ENCODE measurements at regions not wholly inside any gene's neighbourhood (a gene's known extent, or its start where the extent isn't known, plus 50 kb on each side); places are given as distances from the start of the nearest gene placed in this dataset.

GRCh38 chr2:145108959-145109710 lies 589.2 kb upstream of the ZEB2 start:
- no peaks in the 10 kb centered on the region for H3K4me1 Mint-ChIP-seq
- H3K27ac Mint-ChIP-seq, result no peak overlapping the region
- H3K9me3 Mint-ChIP-seq, result peaks cover 0 to 15% of the 10 kb centered on the region in 2 donors
- H3K4me3 Mint-ChIP-seq, result no peak overlapping the region
- no peaks in the 10 kb centered on the region for H3K27me3 Mint-ChIP-seq
- DNase-seq (no peak), ATAC-seq (no peak)

GRCh38 chr2:145108361-145108778 lies 588.5 kb upstream of the ZEB2 start:
- no peak overlapping the region for H3K27ac Mint-ChIP-seq
- DNase-seq (no peak), ATAC-seq (no peak)
- H3K4me3 Mint-ChIP-seq, result no peak overlapping the region
- peaks cover 0 to 15% of the 10 kb centered on the region in 2 donors for H3K9me3 Mint-ChIP-seq
- no peaks in the 10 kb centered on the region for H3K4me1 Mint-ChIP-seq
- H3K27me3 Mint-ChIP-seq, result no peaks in the 10 kb centered on the region

GRCh38 chr2:145106293-145106692 lies 586.4 kb upstream of the ZEB2 start:
- DNase-seq, result no peak
- Mint-ChIP-seq H3K9me3 (peaks cover 4 to 15% of the 10 kb centered on the region in 2 donors), H3K27me3 (no peaks in the 10 kb centered on the region), H3K27ac (no peak overlapping the region), H3K4me1 (no peaks in the 10 kb centered on the region), H3K4me3 (no peak overlapping the region)
- ATAC-seq, result no peak

GRCh38 chr2:145102706-145103105 lies 582.8 kb upstream of the ZEB2 start:
- Mint-ChIP-seq H3K4me3 (no peak overlapping the region), H3K9me3 (peaks cover 0 to 4% of the 10 kb centered on the region in 2 donors), H3K27me3 (no peaks in the 10 kb centered on the region), H3K27ac (no peak overlapping the region), H3K4me1 (no peaks in the 10 kb centered on the region)
- DNase-seq (no peak), ATAC-seq (no peak)

- peaks cover 4 to 7% of the 10 kb centered on the region in 2 donors for H3K9me3 Mint-ChIP-seq
- no peak overlapping the region for H3K27ac Mint-ChIP-seq
- DNase-seq (no peak), ATAC-seq (no peak)
- no peaks in the 10 kb centered on the region for H3K27me3 Mint-ChIP-seq
- no peak overlapping the region for H3K4me3 Mint-ChIP-seq
- no peaks in the 10 kb centered on the region for H3K4me1 Mint-ChIP-seq
These were observed 580.4 kb upstream of the ZEB2 start for GRCh38 chr2:145100301-145100700.

- ATAC-seq (no peak), DNase-seq (no peak)
- Mint-ChIP-seq H3K27ac (no peak overlapping the region), H3K4me3 (no peak overlapping the region), H3K27me3 (no peaks in the 10 kb centered on the region), H3K4me1 (no peaks in the 10 kb centered on the region), H3K9me3 (peaks cover 0 to 7% of the 10 kb centered on the region in 2 donors)
These were observed 576.7 kb upstream of the ZEB2 start for GRCh38 chr2:145096582-145096981.

- no peak overlapping the region for H3K27ac Mint-ChIP-seq
- DNase-seq (no peak), ATAC-seq (no peak)
- H3K27me3 Mint-ChIP-seq, result no peaks in the 10 kb centered on the region
- H3K4me1 Mint-ChIP-seq, result no peaks in the 10 kb centered on the region
- peaks cover 0 to 7% of the 10 kb centered on the region in 2 donors for H3K9me3 Mint-ChIP-seq
- H3K4me3 Mint-ChIP-seq, result no peak overlapping the region
These were observed 575.9 kb upstream of the ZEB2 start for GRCh38 chr2:145095641-145096435.

- no peaks in the 10 kb centered on the region for H3K27me3 Mint-ChIP-seq
- no peak overlapping the region for H3K27ac Mint-ChIP-seq
- no peaks in the 10 kb centered on the region for H3K4me1 Mint-ChIP-seq
- H3K4me3 Mint-ChIP-seq, result no peak overlapping the region
- ATAC-seq (no peak), DNase-seq (no peak)
- peaks cover 0 to 7% of the 10 kb centered on the region in 2 donors for H3K9me3 Mint-ChIP-seq
These were observed 574.5 kb upstream of the ZEB2 start for GRCh38 chr2:145094370-145094769.

- Mint-ChIP-seq H3K4me1 (no peaks in the 10 kb centered on the region), H3K4me3 (no peak overlapping the region), H3K9me3 (peaks cover 0 to 3% of the 10 kb centered on the region in 2 donors), H3K27ac (no peak overlapping the region), H3K27me3 (no peaks in the 10 kb centered on the region)
- DNase-seq (no peak), ATAC-seq (no peak)
These were observed 572.0 kb upstream of the ZEB2 start for GRCh38 chr2:145091967-145092366.

GRCh38 chr2:145090841-145091761 lies 571.2 kb upstream of the ZEB2 start:
- Mint-ChIP-seq H3K27ac (no peak overlapping the region), H3K9me3 (no peaks in the 10 kb centered on the region), H3K4me1 (no peaks in the 10 kb centered on the region), H3K4me3 (no peak overlapping the region), H3K27me3 (no peaks in the 10 kb centered on the region)
- DNase-seq, result no peak
- no peak for ATAC-seq

GRCh38 chr2:145088756-145089155 lies 568.8 kb upstream of the ZEB2 start:
- Mint-ChIP-seq H3K27me3 (peaks cover 10% of the 10 kb centered on the region), H3K4me3 (no peak overlapping the region), H3K4me1 (no peaks in the 10 kb centered on the region), H3K27ac (no peak overlapping the region), H3K9me3 (no peaks in the 10 kb centered on the region)
- DNase-seq, result no peak
- ATAC-seq, result no peak

- Mint-ChIP-seq H3K4me3 (no peak overlapping the region), H3K27me3 (peaks cover 10% of the 10 kb centered on the region), H3K27ac (no peak overlapping the region), H3K9me3 (no peaks in the 10 kb centered on the region), H3K4me1 (no peaks in the 10 kb centered on the region)
- DNase-seq, result no peak
- no peak for ATAC-seq
These were observed 567.0 kb upstream of the ZEB2 start for GRCh38 chr2:145086910-145087309.

GRCh38 chr2:145085612-145086011 lies 565.7 kb upstream of the ZEB2 start:
- no peak overlapping the region for H3K4me3 Mint-ChIP-seq
- ATAC-seq, result no peak
- no peaks in the 10 kb centered on the region for H3K9me3 Mint-ChIP-seq
- no peak overlapping the region for H3K27ac Mint-ChIP-seq
- H3K27me3 Mint-ChIP-seq, result peaks cover 10% of the 10 kb centered on the region
- DNase-seq, result no peak
- no peaks in the 10 kb centered on the region for H3K4me1 Mint-ChIP-seq

GRCh38 chr2:145080426-145080825 lies 560.5 kb upstream of the ZEB2 start:
- Mint-ChIP-seq H3K9me3 (no peaks in the 10 kb centered on the region), H3K27me3 (peaks cover 10% of the 10 kb centered on the region), H3K27ac (no peak overlapping the region), H3K4me1 (no peaks in the 10 kb centered on the region), H3K4me3 (no peak overlapping the region)
- ATAC-seq (no peak), DNase-seq (no peak)

GRCh38 chr2:145079641-145080040 lies 559.7 kb upstream of the ZEB2 start:
- H3K27ac Mint-ChIP-seq, result no peak overlapping the region
- no peaks in the 10 kb centered on the region for H3K9me3 Mint-ChIP-seq
- no peaks in the 10 kb centered on the region for H3K4me1 Mint-ChIP-seq
- ATAC-seq (no peak), DNase-seq (no peak)
- no peak overlapping the region for H3K4me3 Mint-ChIP-seq
- peaks cover 4% of the 10 kb centered on the region for H3K27me3 Mint-ChIP-seq
